GM12891 (cell line): ENCODE measurements at regions not wholly inside any gene's neighbourhood (a gene's known extent, or its start where the extent isn't known, plus 50 kb on each side); places are given as distances from the start of the nearest gene placed in this dataset.
"Not testable (repeated sequence)": the region's sequence is repeated elsewhere in the genome, so short reads cannot be mapped to it uniquely, and the experiment has no call there.

ENCODE experiments used
- PAX5 ChIP-seq: IDR thresholded peaks from 2 replicates; pipeline ENCODE4 v1.6.1; 2011; ENCODE audit warnings: low read length, moderate library complexity, mild to moderate bottlenecking; ENCODE audit not compliant: insufficient read depth, severe bottlenecking
- POLR2A ChIP-seq: IDR thresholded peaks from 2 replicates; pipeline ENCODE4 v1.6.1; 2011; ENCODE audit warnings: low read depth, low read length, control low read depth
- POLR2AphosphoS5 ChIP-seq: IDR thresholded peaks from 2 replicates; pipeline ENCODE4 v1.6.1; 2011; ENCODE audit warnings: low read depth, low read length, control low read depth
- POU2F2 ChIP-seq: IDR thresholded peaks from 2 replicates; pipeline ENCODE4 v1.6.1; 2011; ENCODE audit warnings: low read depth, mild to moderate bottlenecking, control low read depth, low read length, moderate library complexity
- TAF1 ChIP-seq: IDR thresholded peaks from 2 replicates; pipeline ENCODE4 v1.6.1; 2011; ENCODE audit warnings: low read depth, low read length, control low read depth

- not testable (repeated sequence) for TF ChIP-seq TAF1, POLR2AphosphoS5, POLR2A, POU2F2, PAX5
These were observed 95.1 kb upstream of the FRMD4B start for GRCh38 chr3:69480986-69481385.
